ENCODE measurements at regions not wholly inside any gene's neighbourhood (a gene's known extent, or its start where the extent isn't known, plus 50 kb on each side); places are given as distances from the start of the nearest gene placed in this dataset.

DNA sequence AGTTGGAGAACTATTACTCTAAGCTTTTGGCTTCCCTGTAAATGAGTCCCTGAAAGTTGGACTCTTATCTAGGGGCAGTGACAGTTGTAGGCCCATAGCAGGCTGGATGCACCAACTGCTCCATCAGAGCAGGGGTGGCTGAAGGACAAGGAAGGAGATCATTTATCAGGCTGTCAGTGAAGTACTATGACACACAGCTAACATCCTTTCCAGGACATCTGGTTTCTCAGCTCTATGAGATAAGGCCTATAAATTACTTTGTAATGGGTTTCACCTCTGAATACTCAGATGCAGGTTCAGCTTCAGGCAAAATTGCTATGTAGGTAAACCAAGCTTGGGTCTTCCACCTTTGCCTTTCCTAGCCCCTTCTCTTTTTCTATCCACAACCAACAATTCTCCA lies 468.5 kb downstream of the KIF16B start:
- Histone ChIP-seq H3K27me3 (ENCODE audit: control insufficient read depth, insufficient read depth, low read length) (no peaks in the 10 kb centered on the region), H3K4me3 (ENCODE audit: low read depth, low read length) (no peak overlapping the region), H3K36me3 (ENCODE audit: control insufficient read depth, insufficient read depth, low read length) (no peaks in the 10 kb centered on the region)
- no peak for TF ChIP-seq CTCF (IDR thresholded peaks at IDR 0.05; ENCODE audit: insufficient read depth, low read length, poor library complexity, severe bottlenecking)
- no peak for DNase-seq (ENCODE audit: low read depth)
